Common myeloid progenitor, CD34-positive (primary cell): ENCODE measurements at regions not wholly inside any gene's neighbourhood (a gene's known extent, or its start where the extent isn't known, plus 50 kb on each side); places are given as distances from the start of the nearest gene placed in this dataset.
"Not testable (repeated sequence)": the region's sequence is repeated elsewhere in the genome, so short reads cannot be mapped to it uniquely, and the experiment has no call there.

ENCODE experiments used
- CTCF ChIA-PET: fragments of 350-600 bp; sonication (Branson Sonifier 250); formaldehyde crosslinking; loops from one replicate; lab custom pipeline; 2021; ENCODE audit warnings: antibody characterized with exemption; lab: Charles Lee
- POLR2A ChIA-PET: fragments of 350-600 bp; sonication (Branson Sonifier 250); formaldehyde crosslinking; loops from one replicate; lab custom pipeline; 2021; ENCODE audit warnings: antibody characterized with exemption; lab: Charles Lee
- DNase-seq, 3 donors: peaks; one replicate each; pipeline versions ENCODE4 v3.0.0 to v3.0.0-alpha.2; 2013
- H3K27ac ChIP-seq, 2 experiments: 1 replicate in 1 of 2; 2 replicates in 1 of 2; pipeline ENCODE4 v1.7.0; 2013; ENCODE audit warnings: inconsistent platforms in 2 of 2, low read length in 2 of 2, mild to moderate bottlenecking in 2 of 2, low read depth in 1 of 2, moderate library complexity in 1 of 2; ENCODE audit not compliant: severe bottlenecking in 2 of 2, insufficient read depth in 1 of 2, poor library complexity in 1 of 2
- H3K27me3 ChIP-seq, 5 experiments: replicated peaks in 2 of 5; 1 replicate in 3 of 5; 2 replicates in 2 of 5; pipeline versions ENCODE4 v1.6.1 to v1.7.0; 2013; ENCODE audit warnings: low read length in 4 of 5, mild to moderate bottlenecking in 2 of 5, moderate library complexity in 2 of 5, inconsistent platforms in 1 of 5; ENCODE audit not compliant: insufficient read depth in 5 of 5, control insufficient read depth in 4 of 5
- H3K36me3 ChIP-seq, 4 experiments: 1 replicate in 2 of 4; 2 replicates in 2 of 4; pipeline versions ENCODE4 v1.6.1 to v1.7.0; 2013; ENCODE audit warnings: low read length in 3 of 4, control low read depth in 1 of 4, mild to moderate bottlenecking in 1 of 4; ENCODE audit not compliant: control insufficient read depth in 4 of 4, insufficient read depth in 4 of 4
- H3K4me1 ChIP-seq, 4 experiments: 1 replicate in 3 of 4; 2 replicates in 1 of 4; pipeline versions ENCODE4 v1.6.1 to v1.7.1; 2013; ENCODE audit warnings: low read length in 3 of 4, mild to moderate bottlenecking in 3 of 4, control low read depth in 1 of 4, inconsistent platforms in 1 of 4, moderate library complexity in 1 of 4; ENCODE audit not compliant: control insufficient read depth in 4 of 4, insufficient read depth in 4 of 4; ENCODE audit errors: control extremely low read depth in 1 of 4
- H3K4me3 ChIP-seq, 7 experiments: 1 replicate in 4 of 7; 2 replicates in 3 of 7; pipeline versions ENCODE4 v1.5.1 to v1.7.0; 2013; ENCODE audit warnings: mild to moderate bottlenecking in 7 of 7, low read length in 6 of 7, moderate library complexity in 6 of 7, inconsistent platforms in 2 of 7, low read depth in 2 of 7, control low read depth in 1 of 7; ENCODE audit not compliant: insufficient read depth in 4 of 7, control insufficient read depth in 1 of 7; ENCODE audit errors: extremely low read depth in 1 of 7
- H3K9me3 ChIP-seq, 5 experiments: 1 replicate in 4 of 5; 2 replicates in 1 of 5; pipeline versions ENCODE4 v1.6.1 to v1.7.1; 2013; ENCODE audit warnings: low read length in 4 of 5, mild to moderate bottlenecking in 2 of 5, inconsistent platforms in 1 of 5, low read depth in 1 of 5, moderate library complexity in 1 of 5; ENCODE audit not compliant: control insufficient read depth in 4 of 5, insufficient read depth in 2 of 5; ENCODE audit errors: control extremely low read depth in 1 of 5
- WGBS: methylation state at CpG from one replicate; pipeline ENCODE4 v1.1.5; 2013; ENCODE audit not compliant: insufficient coverage; 5-methylcytosine and 5-hydroxymethylcytosine counted together

DNA sequence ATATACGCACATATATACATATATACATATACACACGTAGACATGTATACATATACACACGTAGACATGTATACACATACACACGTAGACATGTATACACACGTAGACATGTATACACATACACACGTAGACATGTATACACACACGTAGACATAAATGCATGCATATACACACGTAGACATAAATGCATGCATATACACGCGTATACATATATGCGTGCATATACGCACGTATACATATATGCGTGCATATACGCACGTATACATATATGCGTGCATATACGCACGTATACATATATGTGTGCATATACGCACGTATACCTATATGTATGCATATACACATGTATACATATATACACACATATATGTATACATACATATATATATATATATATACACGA, 114.9 kb upstream of the XIST start:
- DNase-seq, CTCF ChIA-PET, H3K4me3 ChIP-seq, POLR2A ChIA-PET, H3K27ac ChIP-seq, H3K4me1 ChIP-seq, H3K27me3 ChIP-seq, H3K9me3 ChIP-seq: not testable (repeated sequence)
- 94% methylated on average over 14 of the region's 22 CpGs for WGBS
- H3K36me3 ChIP-seq: peaks cover 4 to 44% (median 7%) of the 10 kb centered on the region in 4 experiments

GRCh38 chrX:73965833-73966232, 113.3 kb upstream of the XIST start:
- Histone ChIP-seq H3K9me3 (no peaks in the 10 kb centered on the region), H3K4me1 (no peaks in the 10 kb centered on the region), H3K36me3 (peaks cover 2 to 39% (median 6%) of the 10 kb centered on the region in 4 experiments), H3K27ac (no peak overlapping the region), H3K4me3 (no peak overlapping the region), H3K27me3 (no peaks in the 10 kb centered on the region)
- no peak for DNase-seq
- WGBS: 88% methylated on average over 2 of the region's 2 CpGs
- POLR2A ChIA-PET: no interaction called here
- CTCF ChIA-PET: no interaction called here

- H3K9me3 ChIP-seq: no peaks in the 10 kb centered on the region
- 100% methylated on average over 1 of the region's 1 CpG for WGBS
- no peak overlapping the region for H3K27ac ChIP-seq
- H3K4me3 ChIP-seq: no peak overlapping the region
- ChIA-PET POLR2A (no interaction called here), CTCF (no interaction called here)
- no peak for DNase-seq
- peaks cover 2 to 37% (median 6%) of the 10 kb centered on the region in 4 experiments for H3K36me3 ChIP-seq
- no peaks in the 10 kb centered on the region for H3K27me3 ChIP-seq
- no peaks in the 10 kb centered on the region for H3K4me1 ChIP-seq
Measured at GRCh38 chrX:73964579-73964978, 112.1 kb upstream of the XIST start.

- no peak overlapping the region for H3K27ac ChIP-seq
- CTCF ChIA-PET: no interaction called here
- DNase-seq: no peak
- no peaks in the 10 kb centered on the region for H3K27me3 ChIP-seq
- POLR2A ChIA-PET: no interaction called here
- H3K9me3 ChIP-seq: no peaks in the 10 kb centered on the region
- 98% methylated on average over 5 of the region's 9 CpGs for WGBS
- no peaks in the 10 kb centered on the region for H3K4me1 ChIP-seq
- no peak overlapping the region for H3K4me3 ChIP-seq
- H3K36me3 ChIP-seq: peaks cover 2 to 34% (median 5%) of the 10 kb centered on the region in 4 experiments
Measured at GRCh38 chrX:73963682-73964081, 111.2 kb upstream of the XIST start.

DNA sequence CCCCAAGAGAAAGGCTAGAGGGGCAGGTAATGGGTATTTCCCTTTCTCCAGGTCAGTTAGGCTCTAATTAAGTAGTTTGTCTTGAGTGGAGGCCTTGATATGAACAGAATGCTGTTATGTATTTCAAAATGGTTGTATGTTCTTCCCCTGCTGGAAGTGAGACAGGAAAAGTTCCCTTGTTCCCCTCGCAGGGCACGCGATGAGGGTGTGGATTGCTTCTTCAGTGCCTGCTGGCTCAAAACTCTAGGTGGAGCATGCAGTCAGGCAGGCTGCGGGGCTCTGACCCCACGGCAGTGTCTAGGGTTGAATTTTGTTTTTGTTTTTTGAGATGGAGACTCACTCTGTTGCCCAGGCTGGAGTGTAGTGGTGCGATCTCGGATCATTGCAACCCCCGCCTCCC, 110.4 kb upstream of the XIST start:
- ChIA-PET POLR2A (no interaction called here), CTCF (no interaction called here)
- Histone ChIP-seq H3K27me3 (no peaks in the 10 kb centered on the region), H3K4me3 (no peak overlapping the region), H3K4me1 (no peaks in the 10 kb centered on the region), H3K9me3 (no peaks in the 10 kb centered on the region), H3K27ac (no peak overlapping the region), H3K36me3 (peaks cover 2 to 34% (median 5%) of the 10 kb centered on the region in 4 experiments)
- no peak for DNase-seq
- WGBS: 96% methylated on average over 5 of the region's 8 CpGs

DNA sequence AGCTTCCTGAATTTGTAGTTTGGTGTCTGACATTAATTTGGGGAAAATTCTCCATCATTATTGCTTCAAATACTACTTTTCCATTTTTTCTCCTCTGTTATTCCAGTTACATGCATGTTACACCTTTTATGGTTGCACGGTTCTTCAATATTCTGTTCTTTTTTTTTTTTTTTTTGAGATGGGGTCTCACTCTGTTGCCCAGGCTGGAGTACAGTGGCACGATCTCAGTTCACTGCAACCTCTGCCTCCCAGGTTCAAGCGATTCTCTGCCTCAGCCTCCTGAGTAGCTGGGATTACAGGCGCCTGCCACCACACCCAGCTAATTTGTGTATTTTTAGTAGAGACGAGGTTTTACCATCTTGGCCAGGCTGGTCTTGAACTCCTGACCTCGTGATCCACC, 109.4 kb upstream of the XIST start:
- H3K4me3 ChIP-seq, H3K27me3 ChIP-seq, DNase-seq, H3K27ac ChIP-seq, POLR2A ChIA-PET, CTCF ChIA-PET, H3K9me3 ChIP-seq, H3K4me1 ChIP-seq: not testable (repeated sequence)
- WGBS: 100% methylated on average over 5 of the region's 6 CpGs
- peaks cover 0 to 31% (median 5%) of the 10 kb centered on the region in 4 experiments for H3K36me3 ChIP-seq

DNA sequence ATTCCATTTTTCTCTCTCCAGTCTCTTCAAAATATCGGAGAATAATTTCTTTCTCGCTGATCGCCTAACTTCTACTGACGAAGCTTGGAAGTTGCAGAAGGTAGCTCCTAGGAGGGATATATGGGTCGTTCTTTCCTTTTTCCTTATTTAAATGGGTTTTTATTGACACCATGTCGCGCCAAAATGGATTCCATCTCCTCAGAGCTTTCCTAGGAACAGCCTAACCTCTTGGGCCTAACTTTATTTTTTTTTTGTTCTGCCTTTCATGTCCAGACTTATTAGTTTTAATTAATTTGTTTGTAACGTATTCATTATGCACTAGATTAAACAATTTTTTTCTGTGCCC, 92.0 kb upstream of the XIST start:
- peak overlapping the region; percentile 96 to 98 for H3K27ac ChIP-seq
- DNase-seq: peak in 1 of 3 donors; percentile 16
- H3K9me3 ChIP-seq: no peaks in the 10 kb centered on the region
- H3K4me3 ChIP-seq: peak overlapping the region; percentile 68 to 100 (median 99)
- H3K4me1 ChIP-seq: peaks cover 2 to 24% (median 11%) of the 10 kb centered on the region in 4 experiments
- WGBS: 0% methylated on average over 4 of the region's 8 CpGs
- POLR2A ChIA-PET: no interaction called here
- CTCF ChIA-PET: no interaction called here
- H3K27me3 ChIP-seq: no peaks in the 10 kb centered on the region
- peaks cover 0 to 20% (median 6%) of the 10 kb centered on the region in 4 experiments for H3K36me3 ChIP-seq
